ENCODE measurements at regions not wholly inside any gene's neighbourhood (a gene's known extent, or its start where the extent isn't known, plus 50 kb on each side); places are given as distances from the start of the nearest gene placed in this dataset.

GRCh38 chr5:82734347-82734746 lies 342.8 kb downstream of the TMEM167A start:
- TF ChIP-seq, protein P1, sequence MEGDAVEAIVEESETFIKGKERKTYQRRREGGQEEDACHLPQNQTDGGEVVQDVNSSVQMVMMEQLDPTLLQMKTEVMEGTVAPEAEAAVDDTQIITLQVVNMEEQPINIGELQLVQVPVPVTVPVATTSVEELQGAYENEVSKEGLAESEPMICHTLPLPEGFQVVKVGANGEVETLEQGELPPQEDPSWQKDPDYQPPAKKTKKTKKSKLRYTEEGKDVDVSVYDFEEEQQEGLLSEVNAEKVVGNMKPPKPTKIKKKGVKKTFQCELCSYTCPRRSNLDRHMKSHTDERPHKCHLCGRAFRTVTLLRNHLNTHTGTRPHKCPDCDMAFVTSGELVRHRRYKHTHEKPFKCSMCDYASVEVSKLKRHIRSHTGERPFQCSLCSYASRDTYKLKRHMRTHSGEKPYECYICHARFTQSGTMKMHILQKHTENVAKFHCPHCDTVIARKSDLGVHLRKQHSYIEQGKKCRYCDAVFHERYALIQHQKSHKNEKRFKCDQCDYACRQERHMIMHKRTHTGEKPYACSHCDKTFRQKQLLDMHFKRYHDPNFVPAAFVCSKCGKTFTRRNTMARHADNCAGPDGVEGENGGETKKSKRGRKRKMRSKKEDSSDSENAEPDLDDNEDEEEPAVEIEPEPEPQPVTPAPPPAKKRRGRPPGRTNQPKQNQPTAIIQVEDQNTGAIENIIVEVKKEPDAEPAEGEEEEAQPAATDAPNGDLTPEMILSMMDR (IDR thresholded peaks at IDR 0.05), result no peak
- TF ChIP-seq POLR2A (IDR thresholded peaks at IDR 0.05), result no peak

Measured in body of pancreas (tissue), 4 donors.